RWPE1 (cell line): ENCODE measurements at regions not wholly inside any gene's neighbourhood (a gene's known extent, or its start where the extent isn't known, plus 50 kb on each side); places are given as distances from the start of the nearest gene placed in this dataset.

Source experiments
- CTCF ChIA-PET: fragments of 350-600 bp; sonication (Branson Sonifier 250); formaldehyde crosslinking; extraction: SDS; loops from one replicate; lab custom pipeline; 2021; lab: Yijun Ruan, JAX
- POLR2A ChIA-PET: fragments of 400-600 bp; formaldehyde crosslinking; extraction: SDS; loops from one replicate; lab custom pipeline; 2020; ENCODE audit warnings: antibody characterized with exemption; ENCODE audit not compliant: low non-redundant PET; lab: Yijun Ruan, JAX
- DNase-seq: peaks from one replicate; pipeline ENCODE4 v3.0.0; 2012; ENCODE audit warnings: low spot score
- H3K27ac ChIP-seq: fragments of 450-650 bp; 2 replicates; pipeline ENCODE4 v1.5.1; 2017
- CTCF ChIP-seq: fragments of 450-650 bp; conservative IDR thresholded peaks from 2 replicates; pipeline ENCODE4 v1.5.1; 2017; ENCODE audit warnings: low read depth, mild to moderate bottlenecking

GRCh38 chr12:19646599-19646998 is 207.3 kb downstream of the AEBP2 start:
- no peak overlapping the region for H3K27ac ChIP-seq
- ChIA-PET CTCF (no interaction called here), POLR2A (no interaction called here)
- no peak for TF ChIP-seq CTCF
- DNase-seq = no peak

GRCh38 chr12:19647806-19648556 is 208.7 kb downstream of the AEBP2 start:
- H3K27ac ChIP-seq = no peak overlapping the region
- DNase-seq = no peak
- ChIA-PET CTCF (no interaction called here), POLR2A (no interaction called here)
- no peak for TF ChIP-seq CTCF

- DNase-seq = no peak
- CTCF ChIA-PET = no interaction called here
Observed at GRCh38 chr12:19648591-19648990, 209.3 kb downstream of the AEBP2 start.

GRCh38 chr12:19652386-19652785 is 213.1 kb downstream of the AEBP2 start:
- no peak overlapping the region for H3K27ac ChIP-seq
- CTCF ChIA-PET = no interaction called here
- DNase-seq = no peak
- no peak for TF ChIP-seq CTCF
- POLR2A ChIA-PET = no interaction called here

More at GRCh38 chr12:19648591-19648990, 209.3 kb downstream of the AEBP2 start:
- POLR2A ChIA-PET = no interaction called here
- no peak overlapping the region for H3K27ac ChIP-seq
- TF ChIP-seq CTCF = no peak

- ChIA-PET POLR2A (no interaction called here), CTCF (no interaction called here)
- no peak for DNase-seq
- no peak for TF ChIP-seq CTCF
- no peak overlapping the region for H3K27ac ChIP-seq
Observed at GRCh38 chr12:19654650-19655376, 215.5 kb downstream of the AEBP2 start.

GRCh38 chr12:19657118-19657731 is 217.9 kb downstream of the AEBP2 start:
- ChIA-PET POLR2A (no interaction called here), CTCF (interaction anchor here (0.5 kb wide), 1 partner anchor 322 kb away, joined by 3 read pairs; no protein-coding TSS in a partner anchor)
- DNase-seq = no peak
- no peak for TF ChIP-seq CTCF
- no peak overlapping the region for H3K27ac ChIP-seq
